Vagina (tissue), 2 donors: ENCODE measurements at regions not wholly inside any gene's neighbourhood (a gene's known extent, or its start where the extent isn't known, plus 50 kb on each side); places are given as distances from the start of the nearest gene placed in this dataset.

Source experiments
- DNase-seq, 2 donors: peaks; one replicate each; pipeline ENCODE4 v3.0.0-alpha.2; 2017; ENCODE audit errors: extremely low spot score in 2 of 2
- H3K27ac ChIP-seq: fragments of 200-600 bp; sonication (generic); one replicate; pipeline ENCODE4 v1.5.1; 2019
- H3K27me3 ChIP-seq: fragments of 200-600 bp; sonication (generic); one replicate; pipeline ENCODE4 v1.5.1; 2019
- H3K36me3 ChIP-seq, 2 donors: fragments of 200-600 bp; sonication (generic); one replicate each; pipeline ENCODE4 v1.5.1; 2017 to 2019
- H3K4me1 ChIP-seq: fragments of 200-600 bp; sonication (generic); one replicate; pipeline ENCODE4 v1.5.1; 2019
- H3K4me3 ChIP-seq, 2 donors: fragments of 200-600 bp; sonication (generic); 1 replicate in 1 of 2; 2 replicates in 1 of 2; pipeline ENCODE4 v1.5.1; 2016 to 2019
- H3K9me3 ChIP-seq: fragments of 200-600 bp; sonication (generic); one replicate; pipeline ENCODE4 v1.5.1; 2019
- CTCF ChIP-seq, 3 experiments: fragments of 450-650 bp in 2 of 3; fragments of 200-600 bp in 1 of 3; sonication (generic) in 1 of 3; IDR thresholded peaks; one replicate each; pipeline ENCODE4 v1.5.1; 2017 to 2019; ENCODE audit warnings: antibody characterized with exemption in 3 of 3, mild to moderate bottlenecking in 2 of 3, moderate library complexity in 2 of 3
- POLR2A ChIP-seq, 2 donors: fragments of 450-650 bp; IDR thresholded peaks; one replicate each; pipeline ENCODE4 v1.6.1; 2017; ENCODE audit warnings: antibody characterized with exemption in 2 of 2, mild to moderate bottlenecking in 2 of 2, moderate library complexity in 2 of 2
- POLR2AphosphoS5 ChIP-seq, 2 donors: sonication (generic); formaldehyde crosslinking; IDR thresholded peaks; one replicate each; pipeline ENCODE4 v1.9.0; 2017; ENCODE audit warnings: antibody characterized with exemption in 2 of 2, mild to moderate bottlenecking in 2 of 2, low read depth in 1 of 2; ENCODE audit not compliant: insufficient read depth in 1 of 2
- intact Hi-C: fragments of 100-400 bp; cut with DNase I; formaldehyde crosslinking; loops from one replicate; pipeline ENCODE4 v1.15.1; 2023

- Histone ChIP-seq H3K4me3 (no peak overlapping the region), H3K27ac (no peak overlapping the region), H3K36me3 (no peaks in the 10 kb centered on the region), H3K4me1 (no peaks in the 10 kb centered on the region), H3K9me3 (no peaks in the 10 kb centered on the region), H3K27me3 (no peaks in the 10 kb centered on the region)
- no peak for DNase-seq
- intact Hi-C loops: no loop called here
- TF ChIP-seq CTCF (IDR thresholded peaks at IDR 0.05) (no peak), POLR2A (IDR thresholded peaks at IDR 0.05) (no peak), POLR2AphosphoS5 (IDR thresholded peaks at IDR 0.05; ENCODE audit: insufficient read depth in 1 of 2, low read depth in 1 of 2) (no peak)
Observed at GRCh38 chr1:82934074-82934473, 1064.9 kb downstream of the TTLL7 start.

DNA sequence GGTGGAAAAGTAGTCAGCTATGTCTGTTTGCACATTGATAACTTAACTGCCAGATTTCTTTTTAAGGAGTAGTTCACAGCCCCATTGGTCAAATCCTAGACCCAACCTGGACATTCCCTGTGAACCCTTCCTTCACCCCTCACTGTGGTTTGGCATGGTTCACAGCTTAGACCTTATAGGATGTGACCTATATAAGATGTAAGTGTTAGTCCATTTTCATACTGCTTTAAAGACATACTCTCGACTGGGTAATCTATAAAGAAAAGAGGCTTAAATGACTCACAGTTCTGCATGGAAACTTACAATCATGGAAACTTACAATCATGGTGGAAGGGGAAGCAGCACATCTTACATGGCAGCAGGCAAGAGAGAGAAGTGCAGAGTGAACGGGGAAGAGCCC is 1066.2 kb downstream of the TTLL7 start:
- intact Hi-C loops: no loop called here
- TF ChIP-seq POLR2A (IDR thresholded peaks at IDR 0.05): no peak
- no peak for TF ChIP-seq CTCF (IDR thresholded peaks at IDR 0.05)
- TF ChIP-seq POLR2AphosphoS5 (IDR thresholded peaks at IDR 0.05; ENCODE audit: insufficient read depth in 1 of 2, low read depth in 1 of 2): no peak
- no peaks in the 10 kb centered on the region for H3K27me3 ChIP-seq

GRCh38 chr1:82932207-82932606 is 1066.7 kb downstream of the TTLL7 start:
- no peak for DNase-seq
- Histone ChIP-seq H3K36me3 (no peaks in the 10 kb centered on the region), H3K4me1 (no peaks in the 10 kb centered on the region), H3K27me3 (no peaks in the 10 kb centered on the region), H3K9me3 (no peaks in the 10 kb centered on the region), H3K4me3 (no peak overlapping the region), H3K27ac (no peak overlapping the region)
- TF ChIP-seq POLR2A (IDR thresholded peaks at IDR 0.05): no peak
- TF ChIP-seq CTCF (IDR thresholded peaks at IDR 0.05): no peak
- TF ChIP-seq POLR2AphosphoS5 (IDR thresholded peaks at IDR 0.05; ENCODE audit: insufficient read depth in 1 of 2, low read depth in 1 of 2): no peak
- intact Hi-C loops: no loop called here

More for the DNA sequence above, 1066.2 kb downstream of the TTLL7 start:
- Histone ChIP-seq H3K36me3 (no peaks in the 10 kb centered on the region), H3K27ac (no peak overlapping the region), H3K4me1 (no peaks in the 10 kb centered on the region), H3K9me3 (no peaks in the 10 kb centered on the region), H3K4me3 (no peak overlapping the region)
- no peak for DNase-seq

- H3K4me3 ChIP-seq: no peak overlapping the region
- H3K27me3 ChIP-seq: no peaks in the 10 kb centered on the region
Observed at GRCh38 chr1:82931006-82931405, 1067.9 kb downstream of the TTLL7 start.

DNA sequence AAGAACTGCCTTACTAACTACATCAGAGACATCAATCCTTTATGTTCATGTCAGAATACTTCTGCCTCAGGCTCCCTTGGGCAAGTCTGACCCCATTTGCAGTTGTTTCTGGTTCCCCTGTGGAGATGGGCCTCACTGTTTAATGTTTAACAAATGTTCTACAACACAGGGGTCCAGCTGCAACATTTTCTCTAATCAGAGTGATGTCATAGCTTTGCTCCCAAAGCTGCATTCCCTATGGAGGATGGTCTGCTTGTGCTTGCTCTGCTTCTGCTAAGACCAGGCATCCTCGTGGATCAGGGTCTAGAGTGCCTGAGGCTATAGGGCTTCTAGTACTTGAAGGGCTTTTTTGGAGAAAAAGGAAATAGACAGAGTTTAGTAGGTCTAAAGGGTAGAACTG is 1071.2 kb downstream of the TTLL7 start:
- intact Hi-C loops: no loop called here
- H3K4me3 ChIP-seq: no peak overlapping the region
- H3K36me3 ChIP-seq: no peaks in the 10 kb centered on the region
- DNase-seq: no peak
- no peak overlapping the region for H3K27ac ChIP-seq
- no peaks in the 10 kb centered on the region for H3K27me3 ChIP-seq
- H3K4me1 ChIP-seq: no peaks in the 10 kb centered on the region
- TF ChIP-seq POLR2AphosphoS5 (IDR thresholded peaks at IDR 0.05; ENCODE audit: insufficient read depth in 1 of 2, low read depth in 1 of 2): no peak
- TF ChIP-seq CTCF (IDR thresholded peaks at IDR 0.05): no peak
- no peak for TF ChIP-seq POLR2A (IDR thresholded peaks at IDR 0.05)
- no peaks in the 10 kb centered on the region for H3K9me3 ChIP-seq

More at GRCh38 chr1:82931006-82931405, 1067.9 kb downstream of the TTLL7 start:
- intact Hi-C loops: no loop called here
- Histone ChIP-seq H3K27ac (no peak overlapping the region), H3K9me3 (no peaks in the 10 kb centered on the region), H3K4me1 (no peaks in the 10 kb centered on the region), H3K36me3 (no peaks in the 10 kb centered on the region)
- TF ChIP-seq POLR2A (IDR thresholded peaks at IDR 0.05) (no peak), POLR2AphosphoS5 (IDR thresholded peaks at IDR 0.05; ENCODE audit: insufficient read depth in 1 of 2, low read depth in 1 of 2) (no peak), CTCF (IDR thresholded peaks at IDR 0.05) (no peak)
- DNase-seq: no peak
